Ovary (tissue), 7 donors: ENCODE measurements at regions not wholly inside any gene's neighbourhood (a gene's known extent, or its start where the extent isn't known, plus 50 kb on each side); places are given as distances from the start of the nearest gene placed in this dataset.
A peak's percentile ranks its signal among the peaks of the same experiment; 100 is the strongest.

Source experiments
- DNase-seq, 5 donors: peaks; one replicate each; pipeline ENCODE4 v3.0.0-alpha.2; 2019 to 2020
- H3K27ac ChIP-seq, 2 donors: fragments of 200-600 bp; one replicate each; pipeline versions ENCODE4 v1.5.1 to v1.8.0; 2019 to 2022
- H3K27me3 ChIP-seq: fragments of 200-600 bp; one replicate; pipeline ENCODE4 v1.8.0; 2022
- H3K36me3 ChIP-seq: fragments of 200-600 bp; sonication (generic); one replicate; pipeline ENCODE4 v1.5.1; 2019
- H3K4me1 ChIP-seq: one replicate; pipeline ENCODE4 v1.8.1; 2013; ENCODE audit warnings: mild to moderate bottlenecking, moderate library complexity; ENCODE audit not compliant: insufficient read depth
- H3K4me3 ChIP-seq: fragments of 200-600 bp; sonication (generic); one replicate; pipeline ENCODE4 v1.5.1; 2017
- H3K9me3 ChIP-seq, 2 donors: fragments of 200-600 bp in 1 of 2; sonication (generic) in 1 of 2; one replicate each; pipeline versions ENCODE4 v1.5.1 to v1.8.1; 2013 to 2019; ENCODE audit warnings: mild to moderate bottlenecking in 1 of 2, moderate library complexity in 1 of 2
- EP300 ChIP-seq: sonication (generic); formaldehyde crosslinking; IDR thresholded peaks from one replicate; pipeline ENCODE4 v1.6.1; 2017; ENCODE audit warnings: antibody characterized with exemption
- POLR2A ChIP-seq: fragments of 450-650 bp; IDR thresholded peaks from one replicate; pipeline ENCODE4 v1.6.1; 2017; ENCODE audit warnings: antibody characterized with exemption, mild to moderate bottlenecking, moderate library complexity
- WGBS, 3 donors: extraction: QIAGEN DNeasy Blood & Tissue Kit in 1 of 3; methylation state at CpG; one replicate each; pipeline versions ENCODE4 v1.1.5 to v1.1.7; 2013 to 2017; 5-methylcytosine and 5-hydroxymethylcytosine counted together
- intact Hi-C, 4 donors: fragments of 100-400 bp; cut with DNase I; formaldehyde crosslinking; loops; one replicate each; pipeline versions ENCODE4 v1.11.0 to v1.15.1; 2022 to 2023
- TF ChIP-seq, protein P1 (sequence below), 3 donors: fragments of 450-650 bp in 2 of 3; fragments of 200-600 bp in 1 of 3; IDR thresholded peaks; one replicate each; pipeline versions ENCODE4 v1.5.1 to v1.8.0; 2016 to 2022; ENCODE audit warnings: antibody characterized with exemption in 3 of 3, mild to moderate bottlenecking in 1 of 3
- donor health status: DM: no; HTN: no; CAD: no; lungs with moderate emphysema.
- donor health status: DM: no; HTN: no; CAD: no.
- donor health status: Bipolar disorder and iron deficiency.
- donor health status: DM: no; HTN: no; CAD: no.
- donor health status: DM: yes; HTN: yes; CAD: no.

DNA sequence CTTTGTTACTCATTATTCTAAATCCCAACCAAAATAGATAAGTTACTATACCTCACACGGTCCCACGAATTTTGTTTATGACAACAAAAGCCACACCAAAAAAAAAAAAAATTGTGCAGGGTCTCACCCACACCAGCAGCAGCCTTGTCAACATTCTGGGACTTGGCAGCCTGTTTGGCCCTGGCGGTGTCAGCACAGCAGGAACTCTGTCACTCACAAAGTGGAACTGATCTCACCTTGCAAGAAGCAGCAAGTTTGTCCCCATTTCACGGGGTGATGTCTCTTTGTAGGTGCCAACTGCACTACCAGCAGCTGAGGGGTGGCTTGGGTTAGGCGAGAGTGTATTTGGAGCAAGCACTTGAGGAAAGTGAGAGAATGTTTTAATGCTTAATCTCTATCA, 75.0 kb upstream of the CHRM3 start:
- no peak for DNase-seq
- intact Hi-C loops: no loop called here
- Histone ChIP-seq H3K27me3 (no peaks in the 10 kb centered on the region), H3K4me3 (no peak overlapping the region), H3K9me3 (no peaks in the 10 kb centered on the region), H3K4me1 (peaks cover 4% of the 10 kb centered on the region), H3K36me3 (no peaks in the 10 kb centered on the region), H3K27ac (no peak overlapping the region)
- WGBS, 3 donors: 80 to 88% (median 87%) methylated on average over 5 of the region's 5 CpGs
- TF ChIP-seq, protein P1, sequence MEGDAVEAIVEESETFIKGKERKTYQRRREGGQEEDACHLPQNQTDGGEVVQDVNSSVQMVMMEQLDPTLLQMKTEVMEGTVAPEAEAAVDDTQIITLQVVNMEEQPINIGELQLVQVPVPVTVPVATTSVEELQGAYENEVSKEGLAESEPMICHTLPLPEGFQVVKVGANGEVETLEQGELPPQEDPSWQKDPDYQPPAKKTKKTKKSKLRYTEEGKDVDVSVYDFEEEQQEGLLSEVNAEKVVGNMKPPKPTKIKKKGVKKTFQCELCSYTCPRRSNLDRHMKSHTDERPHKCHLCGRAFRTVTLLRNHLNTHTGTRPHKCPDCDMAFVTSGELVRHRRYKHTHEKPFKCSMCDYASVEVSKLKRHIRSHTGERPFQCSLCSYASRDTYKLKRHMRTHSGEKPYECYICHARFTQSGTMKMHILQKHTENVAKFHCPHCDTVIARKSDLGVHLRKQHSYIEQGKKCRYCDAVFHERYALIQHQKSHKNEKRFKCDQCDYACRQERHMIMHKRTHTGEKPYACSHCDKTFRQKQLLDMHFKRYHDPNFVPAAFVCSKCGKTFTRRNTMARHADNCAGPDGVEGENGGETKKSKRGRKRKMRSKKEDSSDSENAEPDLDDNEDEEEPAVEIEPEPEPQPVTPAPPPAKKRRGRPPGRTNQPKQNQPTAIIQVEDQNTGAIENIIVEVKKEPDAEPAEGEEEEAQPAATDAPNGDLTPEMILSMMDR (IDR thresholded peaks at IDR 0.05): no peak
- TF ChIP-seq EP300 (no peak), POLR2A (no peak)

DNA sequence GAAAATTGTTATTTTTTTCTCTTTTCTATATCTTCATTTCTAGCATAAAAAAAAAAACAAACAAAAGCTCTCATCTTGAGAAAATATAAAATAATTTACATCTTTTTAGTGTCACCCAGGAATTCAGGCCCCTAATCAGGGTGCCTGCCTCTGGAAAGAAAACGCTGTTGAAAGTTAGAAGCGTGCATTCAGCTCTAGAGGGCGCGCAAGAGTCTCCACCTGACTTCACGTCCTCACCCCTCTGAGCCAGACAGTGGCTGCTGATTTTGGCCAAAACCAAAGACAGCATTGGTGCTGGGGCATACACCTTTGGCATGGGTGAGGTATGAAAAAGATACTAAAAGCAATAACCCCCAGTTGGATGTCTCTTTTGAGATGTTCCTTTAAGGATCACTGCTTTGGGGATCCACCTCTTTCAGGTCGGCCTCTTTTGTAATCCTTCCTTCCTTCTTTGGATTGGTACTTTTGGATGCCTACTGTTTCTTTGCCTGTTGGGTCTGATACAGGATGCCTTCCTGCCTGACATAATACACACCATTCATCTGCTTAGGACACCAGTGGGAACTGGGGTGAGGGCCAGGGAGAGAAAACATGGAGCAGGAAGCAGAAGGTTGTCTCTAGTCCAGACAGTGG, 77.6 kb upstream of the CHRM3 start:
- no peak overlapping the region for H3K4me3 ChIP-seq
- DNase-seq: peak; percentile 19 to 59 (median 41)
- 42 to 46% (median 46%) methylated on average over 6 of the region's 6 CpGs for WGBS, 3 donors
- H3K36me3 ChIP-seq: no peaks in the 10 kb centered on the region
- TF ChIP-seq, protein P1 (IDR thresholded peaks at IDR 0.05): no peak
- TF ChIP-seq POLR2A (no peak), EP300 (no peak)
- intact Hi-C loops: no loop called here
- peak overlapping the region in 1 of 2 donors; percentile 8 for H3K27ac ChIP-seq
- H3K27me3 ChIP-seq: peaks cover 2% of the 10 kb centered on the region
- H3K4me1 ChIP-seq: peaks cover 4% of the 10 kb centered on the region
- H3K9me3 ChIP-seq: no peaks in the 10 kb centered on the region

- no peak for DNase-seq
- H3K9me3 ChIP-seq: no peaks in the 10 kb centered on the region
- WGBS, 3 donors: 10 to 34% (median 10%) methylated on average over 2 of the region's 2 CpGs
- H3K4me1 ChIP-seq: peaks cover 4% of the 10 kb centered on the region
- peaks cover 2% of the 10 kb centered on the region for H3K27me3 ChIP-seq
- no peak overlapping the region for H3K4me3 ChIP-seq
- TF ChIP-seq, protein P1 (IDR thresholded peaks at IDR 0.05): no peak
- TF ChIP-seq POLR2A: no peak
- TF ChIP-seq EP300: no peak
- no peaks in the 10 kb centered on the region for H3K36me3 ChIP-seq
- peak overlapping the region in 1 of 2 donors; percentile 8 for H3K27ac ChIP-seq
- intact Hi-C loops: no loop called here
Observed at GRCh38 chr1:239307886-239308285, 78.5 kb upstream of the CHRM3 start.

GRCh38 chr1:239306426-239306825, 79.9 kb upstream of the CHRM3 start:
- no peak overlapping the region for H3K4me3 ChIP-seq
- intact Hi-C loops: no loop called here
- TF ChIP-seq POLR2A: no peak
- TF ChIP-seq, protein P1 (IDR thresholded peaks at IDR 0.05): no peak
- no peak for TF ChIP-seq EP300

More at GRCh38 chr1:239306426-239306825, 79.9 kb upstream of the CHRM3 start:
- Histone ChIP-seq H3K27me3 (peaks cover 2% of the 10 kb centered on the region), H3K27ac (no peak overlapping the region), H3K9me3 (no peaks in the 10 kb centered on the region), H3K36me3 (no peaks in the 10 kb centered on the region), H3K4me1 (peaks cover 4% of the 10 kb centered on the region)
- WGBS, 3 donors: 63 to 77% (median 72%) methylated on average over 5 of the region's 5 CpGs
- DNase-seq: no peak
